Left colon (tissue), 2 donors: ENCODE measurements at regions not wholly inside any gene's neighbourhood (a gene's known extent, or its start where the extent isn't known, plus 50 kb on each side); places are given as distances from the start of the nearest gene placed in this dataset.
"Not testable (repeated sequence)": the region's sequence is repeated elsewhere in the genome, so short reads cannot be mapped to it uniquely, and the experiment has no call there.

Source experiments
- ATAC-seq: fragments of 200-7000 bp; cut with Tn5 transposase; one replicate; pipeline ENCODE4 v1.9.1; 2020; ENCODE audit warnings: mild to moderate bottlenecking, moderate library complexity
- DNase-seq, 2 donors: peaks; one replicate each; pipeline ENCODE4 v3.0.0-alpha.2; 2020
- intact Hi-C, 2 donors: fragments of 100-400 bp; cut with DNase I in 1 of 2; cut with micrococcal nuclease in 1 of 2; formaldehyde crosslinking; loops; one replicate each; pipeline versions ENCODE4 v1.11.2 to v1.14.0; 2022; cut with DNase I, micrococcal nuclease
- donor health status: DM: no; HTN: no; CAD: no.
- donor health status: DM: yes; HTN: yes; CAD: no.

DNA sequence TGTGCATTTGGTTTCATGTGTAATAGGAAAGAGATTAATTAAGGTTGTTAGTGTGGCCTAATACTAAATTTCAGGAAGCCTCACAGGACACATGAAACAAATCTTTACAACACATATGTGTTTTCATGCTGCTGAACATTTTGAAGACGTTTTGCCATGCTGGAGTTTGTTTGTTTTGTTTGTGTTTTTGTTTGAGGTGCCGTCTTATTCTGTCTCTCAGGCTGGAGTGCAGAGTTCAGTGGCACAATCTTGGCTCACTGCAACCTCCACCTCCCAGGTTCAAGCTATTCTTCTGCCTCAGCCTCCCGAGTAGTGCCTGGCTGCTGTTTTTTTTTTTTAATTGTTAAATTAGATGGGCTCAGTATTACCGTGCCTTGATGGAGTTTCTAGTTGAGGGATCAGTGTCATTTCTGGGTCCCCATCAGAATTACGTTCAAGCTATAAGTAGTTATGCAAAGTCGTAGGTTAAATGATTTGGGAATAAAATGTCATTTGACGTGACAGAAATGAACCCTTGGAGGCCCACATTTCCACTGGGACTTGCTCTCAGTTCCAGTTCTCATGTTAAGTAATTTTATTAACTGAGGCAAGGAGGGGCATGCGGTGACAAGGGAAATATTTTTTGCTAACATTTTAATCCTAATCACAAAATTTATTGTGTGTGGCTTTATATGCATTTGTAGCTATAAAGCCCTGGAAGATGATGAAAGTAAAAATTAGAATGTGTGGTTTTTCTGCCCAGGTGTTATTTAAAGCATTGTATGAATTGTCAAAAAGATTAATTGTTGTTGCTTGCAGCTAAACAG is 196.9 kb downstream of the TM9SF2 start:
- intact Hi-C loops = no loop called here
- DNase-seq = no peak

DNA sequence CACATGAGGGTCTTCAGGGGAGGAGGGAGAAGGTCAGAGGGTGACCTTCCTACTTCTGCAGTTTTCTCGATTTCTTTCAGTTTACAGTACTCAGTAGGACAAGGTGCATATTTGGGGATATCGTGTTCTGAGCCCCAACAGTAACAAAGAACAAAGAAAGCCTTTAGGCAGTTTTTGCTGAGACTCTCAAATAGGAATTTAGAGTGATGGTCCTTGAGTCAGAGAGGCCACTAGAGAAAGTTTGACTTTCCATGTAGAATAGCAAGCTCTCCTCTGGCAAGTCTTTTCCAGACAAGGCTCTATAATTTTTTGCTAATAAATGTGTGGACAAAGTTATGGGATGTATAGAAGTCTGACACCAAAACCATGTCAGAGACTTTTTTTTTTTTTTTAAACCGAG is 194.6 kb downstream of the TM9SF2 start:
- ATAC-seq (no peak), DNase-seq (no peak)
- intact Hi-C loops = no loop called here

More for the DNA sequence above, 196.9 kb downstream of the TM9SF2 start:
- no peak for ATAC-seq

DNA sequence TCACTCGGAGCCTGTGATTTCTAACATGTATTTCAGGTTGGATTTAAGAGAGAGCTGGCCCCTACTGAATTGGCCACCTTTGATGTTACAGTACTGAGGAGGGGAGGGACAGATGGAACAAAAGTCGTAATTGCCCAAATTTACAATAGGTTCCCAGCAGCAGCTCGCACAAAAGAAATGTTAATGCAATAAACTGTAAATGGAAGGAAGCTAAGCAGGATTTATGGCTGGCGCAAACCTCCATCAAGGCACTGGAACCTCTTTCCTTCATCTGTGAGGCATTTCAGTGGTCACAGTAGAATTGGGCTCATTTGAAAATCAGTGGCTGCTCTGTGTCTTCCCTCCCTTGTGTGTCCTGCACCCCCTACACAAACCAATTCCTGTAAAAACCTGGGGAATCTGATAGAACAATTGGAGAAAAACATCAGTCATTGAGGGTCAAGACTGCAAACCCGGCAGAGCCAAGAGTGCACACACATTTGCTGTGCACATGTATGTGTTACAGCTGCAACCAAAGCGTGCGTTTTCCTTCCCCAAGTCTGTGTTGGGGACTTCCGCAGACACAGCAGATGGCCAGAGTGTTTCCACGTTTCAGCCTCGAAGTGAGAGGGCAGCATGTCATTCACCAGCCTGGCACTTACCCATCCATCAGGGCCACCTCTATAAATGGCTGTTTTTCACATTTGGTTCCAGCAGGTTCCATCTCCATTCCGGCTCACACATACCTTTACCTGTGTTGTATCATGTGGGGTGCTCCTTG is 192.8 kb downstream of the TM9SF2 start:
- intact Hi-C loops = no loop called here
- ATAC-seq (no peak), DNase-seq (no peak)

DNA sequence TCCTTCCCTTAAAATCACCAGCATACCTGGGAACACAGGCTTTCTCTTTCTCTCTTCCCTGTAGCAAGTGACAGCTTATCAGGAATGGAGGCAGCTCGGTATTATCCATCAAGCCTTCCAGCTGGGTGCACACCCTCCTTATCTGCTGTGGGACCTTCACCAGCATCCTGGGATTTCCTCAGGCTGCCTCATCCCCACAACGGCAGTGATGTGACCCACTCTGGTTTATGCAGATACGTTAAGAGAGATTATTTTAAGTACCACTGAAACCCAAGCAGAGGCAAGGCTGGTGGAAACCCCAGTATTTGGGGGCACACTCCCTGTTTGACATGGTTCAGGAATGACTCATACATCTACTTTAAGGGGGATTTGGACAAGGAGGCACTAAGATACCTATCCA is 192.1 kb downstream of the TM9SF2 start:
- no peak for ATAC-seq
- intact Hi-C loops = no loop called here
- DNase-seq = no peak

DNA sequence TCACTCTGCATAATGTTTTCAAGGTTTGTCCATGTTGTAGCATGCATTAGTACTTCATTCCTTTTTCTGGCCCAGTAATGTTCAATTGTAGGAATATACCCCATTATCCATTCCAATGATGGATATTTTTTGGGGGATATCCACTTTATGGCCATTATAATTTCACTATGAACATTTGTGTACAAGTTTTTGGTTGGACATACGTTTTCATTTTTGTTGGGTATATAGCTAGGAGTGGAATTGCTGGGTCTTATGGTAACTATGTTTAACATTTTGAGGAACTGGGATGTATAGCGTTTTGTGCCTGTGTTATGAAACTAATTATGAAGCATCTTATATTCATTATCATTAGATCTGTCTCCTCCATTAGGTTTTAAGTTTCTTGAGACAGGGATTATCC is 191.6 kb downstream of the TM9SF2 start:
- DNase-seq (no peak), ATAC-seq (no peak)
- intact Hi-C loops = no loop called here

DNA sequence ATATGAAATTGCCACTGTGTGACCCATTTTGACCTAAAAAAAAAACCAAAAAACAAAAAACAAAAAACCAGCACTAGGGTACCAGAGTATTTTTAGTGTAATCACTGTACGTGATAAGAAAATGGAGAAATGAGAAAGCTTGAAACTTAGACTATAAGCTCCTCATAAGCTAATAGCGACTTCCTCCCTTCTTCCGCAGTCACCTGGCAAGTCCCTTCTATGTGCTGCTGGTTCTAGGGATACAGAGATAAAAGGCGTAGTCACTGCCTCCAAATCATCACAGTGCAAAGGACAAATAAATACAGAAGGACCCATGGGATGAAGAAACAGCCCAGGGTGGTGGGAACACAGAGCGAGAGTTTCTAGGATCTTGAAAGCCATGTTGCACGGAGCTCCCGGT is 190.3 kb downstream of the TM9SF2 start:
- DNase-seq (no peak), ATAC-seq (no peak)
- intact Hi-C loops = no loop called here

DNA sequence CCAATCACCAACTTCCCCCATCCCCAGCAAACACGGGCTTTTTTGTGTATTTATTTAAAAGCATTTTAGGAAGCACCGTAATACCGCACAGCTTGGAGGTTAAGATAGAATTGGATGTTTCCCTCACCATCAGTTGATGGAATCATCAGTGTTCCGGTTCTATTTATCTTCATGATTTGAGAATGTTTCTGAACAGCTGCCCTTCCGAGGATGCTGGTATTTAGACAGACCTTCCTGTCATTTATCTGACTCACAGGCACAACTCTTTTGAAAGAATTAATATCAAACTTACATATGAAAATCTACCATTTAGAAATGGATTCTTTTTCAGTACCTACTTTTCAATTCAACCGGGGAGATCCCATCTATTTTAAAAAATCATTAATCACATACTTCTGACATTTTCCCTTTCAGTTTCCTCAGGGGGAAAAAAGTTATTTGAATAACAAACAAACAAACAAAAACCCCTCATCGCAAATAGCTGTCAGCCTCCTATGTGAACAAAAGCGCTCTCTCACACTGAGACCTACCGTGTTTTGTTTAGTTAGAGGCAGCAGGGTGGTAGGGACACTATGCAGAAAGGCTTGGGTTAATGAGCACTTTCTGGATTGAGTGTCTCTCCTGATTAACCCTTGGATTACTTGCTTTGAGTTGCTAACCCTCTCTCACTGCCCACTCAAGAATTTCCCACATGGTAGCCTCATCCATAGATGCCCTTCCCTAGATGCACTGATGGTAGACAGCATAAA is 189.3 kb downstream of the TM9SF2 start:
- no peak for DNase-seq
- intact Hi-C loops = no loop called here
- ATAC-seq = no peak

DNA sequence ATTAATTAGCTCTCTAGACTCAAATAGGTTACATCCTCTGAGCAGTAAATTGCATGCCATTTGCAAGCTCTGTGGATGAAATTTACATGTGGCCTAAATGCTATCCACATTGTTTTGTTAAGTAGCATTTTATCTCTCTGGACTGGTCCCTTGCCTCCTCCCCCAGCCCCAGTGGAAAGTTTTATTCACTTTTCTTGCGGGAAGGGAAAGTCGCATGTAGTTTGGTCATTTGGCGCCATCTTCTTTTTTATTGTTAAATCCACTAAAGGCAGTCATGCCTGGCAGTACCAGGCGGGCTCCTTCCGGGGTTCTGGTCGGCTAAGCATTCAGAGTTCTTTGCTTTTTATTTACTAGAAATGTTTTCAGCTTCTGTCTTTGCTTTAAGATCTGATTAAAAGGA is 188.7 kb downstream of the TM9SF2 start:
- no peak for DNase-seq
- intact Hi-C loops = no loop called here
- ATAC-seq = no peak

DNA sequence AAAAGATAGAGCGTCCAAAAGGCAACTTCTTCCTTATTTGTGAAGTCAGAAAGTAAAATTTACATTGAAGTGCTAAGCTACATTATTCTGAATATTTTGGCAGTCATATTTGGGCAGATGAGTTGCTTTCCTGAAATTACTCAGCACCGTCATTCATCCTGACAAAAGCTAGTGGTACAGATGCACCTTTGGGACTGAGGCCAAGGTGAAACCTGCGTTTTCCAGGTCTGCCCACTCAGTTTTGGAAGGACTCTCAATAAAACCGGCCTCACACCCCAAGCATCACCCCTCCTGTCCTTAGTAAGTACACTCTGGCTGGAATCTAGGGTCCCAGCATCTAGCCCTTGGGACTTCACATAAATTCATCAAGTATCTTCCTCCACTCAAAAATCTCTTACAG is 187.5 kb downstream of the TM9SF2 start:
- intact Hi-C loops = no loop called here
- DNase-seq (no peak), ATAC-seq (no peak)

DNA sequence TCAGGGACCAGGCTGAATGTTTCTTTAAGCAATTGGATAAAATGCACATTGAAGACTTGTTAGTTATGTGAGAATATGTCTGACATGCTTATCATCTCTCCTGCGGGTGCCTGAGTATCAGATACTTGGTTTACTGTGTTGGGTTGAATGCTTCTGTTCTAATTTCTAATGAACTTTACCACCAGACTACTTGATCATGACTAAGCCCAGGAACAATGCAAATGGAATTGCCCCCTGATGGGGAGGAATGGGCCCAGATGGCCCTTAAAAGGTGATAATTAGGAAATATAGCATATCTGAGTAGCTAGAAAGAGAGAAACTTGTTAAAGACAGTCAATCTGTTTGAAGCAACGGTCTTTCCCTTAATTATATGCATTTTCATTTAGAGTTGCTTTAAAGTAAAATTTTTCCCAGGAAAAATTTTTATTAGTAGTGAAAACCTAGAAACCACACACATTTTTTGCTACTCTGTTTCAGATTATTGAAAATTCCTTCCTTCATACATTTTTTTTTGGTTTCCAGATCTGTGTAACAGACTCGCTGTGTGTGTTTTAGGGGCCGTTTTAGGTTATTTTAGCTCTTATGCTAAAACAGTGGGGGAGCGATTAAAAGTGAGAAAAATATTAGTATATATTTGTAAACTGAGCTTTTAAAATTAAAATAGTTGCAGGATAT is 186.6 kb downstream of the TM9SF2 start:
- intact Hi-C loops = no loop called here
- no peak for ATAC-seq
- no peak for DNase-seq

DNA sequence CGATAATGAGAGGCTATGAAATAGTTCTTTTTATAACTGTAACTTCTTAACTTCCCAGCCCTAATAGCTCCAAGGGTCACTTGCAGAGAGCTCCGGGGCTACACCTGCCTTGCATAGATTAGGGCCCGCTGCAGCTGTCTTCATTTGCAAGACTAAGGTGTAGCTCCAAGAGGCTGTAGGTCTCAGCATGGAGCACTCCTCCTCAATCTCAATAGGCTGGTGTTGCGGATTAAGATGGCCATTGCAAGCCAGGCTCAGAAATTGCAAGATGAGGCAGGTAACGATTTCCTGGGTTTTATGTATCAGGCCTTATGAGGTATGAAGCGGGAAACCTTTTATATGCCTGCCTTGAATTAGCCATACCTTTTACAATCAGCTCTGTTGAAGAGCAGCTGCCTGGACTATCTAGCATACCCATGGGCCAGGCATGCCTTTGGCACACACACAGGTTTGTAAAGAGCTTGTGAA is 185.7 kb downstream of the TM9SF2 start:
- intact Hi-C loops = no loop called here
- DNase-seq (peak; percentile 41 to 54), ATAC-seq (peak; percentile 83)

DNA sequence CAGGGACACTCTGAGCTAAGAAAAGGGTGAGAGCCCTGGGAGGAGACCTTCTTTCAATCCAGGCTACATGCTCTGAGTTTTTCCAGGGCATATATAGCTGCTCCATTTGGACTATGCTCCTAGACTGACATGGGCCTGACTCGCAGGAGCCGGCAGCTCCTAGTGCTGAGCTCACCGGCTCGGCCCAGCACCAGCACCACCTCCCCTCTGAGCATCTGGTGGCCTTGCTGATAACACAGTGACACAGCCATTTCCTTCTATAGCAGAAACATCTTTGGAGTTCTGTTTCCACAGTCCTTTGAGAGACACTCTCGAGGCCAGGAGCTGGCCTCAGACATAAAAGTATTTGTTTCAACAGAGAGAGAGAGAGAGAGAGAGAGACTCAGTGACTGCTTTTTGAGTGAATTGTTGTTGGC is 184.9 kb downstream of the TM9SF2 start:
- intact Hi-C loops = no loop called here
- ATAC-seq (peak; percentile 96), DNase-seq (peak; percentile 59 to 62)

DNA sequence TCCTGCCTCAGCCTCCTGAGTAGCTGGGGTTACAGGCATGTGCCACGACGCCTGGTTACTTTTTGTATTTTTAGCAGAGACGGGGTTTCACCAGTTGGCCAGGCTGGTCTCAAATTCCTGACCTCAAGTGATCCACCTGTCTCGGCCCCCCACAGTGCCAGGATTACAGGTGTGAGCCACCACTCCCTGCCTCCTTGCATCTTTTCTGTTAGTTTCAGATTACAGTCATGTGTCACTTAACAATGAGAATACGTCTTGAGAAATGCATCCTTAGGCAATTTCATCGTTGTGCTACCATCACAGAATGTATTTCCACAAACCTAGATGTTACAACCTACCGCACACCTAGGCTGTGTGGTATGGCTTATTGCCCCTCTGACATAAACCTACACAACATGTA is 180.4 kb downstream of the TM9SF2 start:
- ATAC-seq (no peak), DNase-seq (no peak)
- intact Hi-C loops = no loop called here

DNA sequence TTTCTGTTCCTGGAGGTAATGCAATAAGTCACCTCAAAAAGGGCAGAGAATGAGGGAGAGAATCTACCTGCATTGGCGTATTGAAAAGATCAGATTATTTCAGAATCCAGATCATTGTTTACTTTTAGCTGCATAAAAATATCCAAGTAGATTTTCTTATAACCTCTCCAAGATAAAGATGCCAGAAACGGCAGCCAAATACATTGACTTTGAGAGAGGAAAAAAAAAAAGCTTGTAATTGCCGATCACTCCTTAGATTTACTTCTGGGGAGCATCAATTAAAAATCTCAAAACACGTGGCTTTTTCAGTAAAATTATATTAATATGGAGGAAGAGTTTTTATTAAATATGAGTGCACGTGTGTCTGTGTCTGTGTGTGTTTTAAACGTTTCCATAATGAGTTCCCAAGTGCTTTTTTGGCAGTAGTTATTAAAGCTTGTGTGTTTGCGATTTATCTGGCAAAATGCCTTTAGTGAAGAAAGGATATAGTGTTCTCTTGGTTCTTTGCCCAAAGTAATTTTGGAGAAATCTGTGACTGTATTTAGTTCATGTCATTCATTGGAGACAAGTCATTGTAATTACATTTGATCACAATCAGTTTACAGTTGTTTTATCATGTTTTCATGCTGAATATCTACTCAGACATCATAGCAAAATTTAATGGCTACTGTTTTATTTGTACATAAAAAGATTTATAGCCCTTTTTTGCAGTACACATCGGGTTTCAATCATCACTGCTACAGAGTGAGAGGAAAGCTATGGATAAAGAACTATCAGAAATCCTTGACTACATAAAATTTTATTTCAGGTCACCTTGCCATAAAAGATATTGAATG is 176.1 kb downstream of the TM9SF2 start:
- peak; percentile 44 for ATAC-seq
- no peak for DNase-seq
- intact Hi-C loops = no loop called here

DNA sequence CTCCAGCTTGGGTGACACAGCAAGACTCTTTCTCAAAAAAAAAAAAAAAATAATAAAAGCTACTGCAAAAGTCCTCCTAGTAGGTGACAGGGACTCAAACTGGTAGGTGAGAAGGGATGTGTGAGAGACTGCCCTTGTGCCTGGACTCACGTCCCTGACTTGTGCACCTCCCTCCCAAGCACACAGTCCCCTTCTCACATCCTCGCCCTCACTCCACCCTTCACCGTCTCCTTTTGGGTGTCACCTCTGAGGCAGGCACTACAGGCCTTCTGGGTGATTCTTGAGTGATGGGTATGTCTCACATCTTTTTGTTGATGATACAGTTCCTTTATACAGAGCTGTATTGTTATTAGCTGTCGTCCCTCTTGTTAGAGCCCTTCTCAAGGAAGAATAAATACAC is 170.5 kb downstream of the TM9SF2 start:
- intact Hi-C loops = no loop called here
- ATAC-seq = no peak
- DNase-seq = no peak

DNA sequence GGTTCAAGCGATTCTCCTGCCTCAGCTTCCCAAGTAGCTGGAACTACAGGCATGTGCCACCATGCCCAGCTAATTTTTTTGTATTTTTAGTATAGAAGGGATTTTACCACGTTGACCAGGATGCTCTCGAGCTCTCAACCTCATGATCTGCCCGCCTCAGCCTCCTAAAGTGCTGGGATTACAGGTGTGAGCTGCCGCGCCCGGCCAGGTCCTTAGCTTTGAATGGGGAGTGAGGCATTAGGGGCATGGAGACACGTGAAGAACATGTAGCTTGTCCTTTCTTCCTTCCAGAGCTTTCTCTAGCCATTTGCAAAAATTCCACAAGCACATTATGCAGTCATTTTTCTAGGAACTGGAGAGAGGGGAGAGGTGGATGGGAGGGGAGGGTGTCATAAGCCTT is 167.8 kb downstream of the TM9SF2 start:
- intact Hi-C loops, ATAC-seq, DNase-seq: not testable (repeated sequence)

DNA sequence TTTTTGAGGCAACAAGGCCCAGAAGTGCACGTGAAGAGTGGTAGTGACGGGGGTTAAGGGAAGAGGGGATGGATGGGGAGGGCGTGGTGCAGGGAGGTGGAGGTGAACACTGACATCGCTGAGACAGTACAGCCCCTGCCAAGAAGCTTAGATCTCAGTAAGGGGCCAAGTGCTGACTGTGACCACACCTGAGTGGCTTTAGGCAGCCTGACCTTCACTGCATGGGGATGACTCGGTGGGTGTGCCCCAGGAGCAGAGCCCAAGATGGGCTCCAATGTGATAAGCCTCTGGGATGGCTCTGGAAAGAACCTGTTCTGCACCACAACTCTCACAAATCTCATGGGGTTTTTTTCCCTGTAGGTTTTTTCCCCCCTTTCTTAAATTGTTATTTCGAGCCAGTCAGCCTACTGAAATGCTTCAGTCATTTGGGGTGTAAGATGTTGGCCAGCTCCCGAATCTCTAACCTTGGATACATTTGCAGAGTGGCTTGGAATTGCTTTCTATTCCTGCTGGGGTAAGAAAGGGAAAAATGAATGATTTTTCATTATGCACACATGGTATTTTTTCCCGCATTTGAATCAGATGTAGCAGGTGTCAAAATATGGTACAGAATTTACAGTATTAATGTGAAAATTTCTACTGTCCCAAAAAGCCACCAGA is 165.0 kb downstream of the TM9SF2 start:
- no peak for ATAC-seq
- intact Hi-C loops = no loop called here
- DNase-seq = no peak

DNA sequence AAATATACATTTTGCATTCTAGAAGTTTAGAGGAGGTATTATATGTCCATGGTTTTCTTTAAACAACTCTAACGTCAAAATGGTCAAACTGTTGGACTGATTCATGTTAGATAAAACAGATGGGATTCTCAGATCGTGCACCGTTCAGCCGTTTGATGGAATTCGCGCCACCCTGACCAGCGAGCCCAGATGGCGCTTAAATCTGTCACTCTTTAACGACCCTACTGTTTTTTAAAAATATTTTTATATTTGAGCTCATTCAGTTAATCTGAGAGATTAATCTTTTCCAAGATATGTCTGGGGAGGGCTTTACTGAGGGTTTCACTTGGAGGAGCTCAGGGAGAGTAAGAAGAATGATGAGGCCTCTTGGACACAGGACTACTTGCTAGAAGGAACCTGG is 164.4 kb downstream of the TM9SF2 start:
- intact Hi-C loops = no loop called here
- DNase-seq (no peak), ATAC-seq (no peak)
